Endothelial cell of umbilical vein (primary cell): ENCODE measurements at regions not wholly inside any gene's neighbourhood (a gene's known extent, or its start where the extent isn't known, plus 50 kb on each side); places are given as distances from the start of the nearest gene placed in this dataset.

Source experiments
- BruUV-seq: library from RNA; stranded (reverse); fragments of 400-500 nt; replicated peaks from 2 replicates; lab custom pipeline; 2021; lab: Mats Ljungman, UMichigan
- CTCF ChIA-PET: fragments of 300-600, 350-600 bp; sonication (Branson Sonifier 250); formaldehyde crosslinking; loops from one replicate; lab custom pipeline; 2021; ENCODE audit warnings: antibody characterized with exemption, inconsistent platforms; lab: Charles Lee
- POLR2A ChIA-PET: fragments of 300-600, 350-600 bp; sonication (Branson Sonifier 250); formaldehyde crosslinking; loops from one replicate; lab custom pipeline; 2021; ENCODE audit warnings: antibody characterized with exemption, inconsistent platforms; lab: Charles Lee
- DNase-seq: peaks from one replicate; pipeline ENCODE4 v3.0.0-alpha.2; 2011; ENCODE audit warnings: low read depth, low spot score
- FAIRE-seq: peaks from 2 replicates; lab custom pipeline; 2011; peaks lifted over from hg19 to GRCh38; lab: Jason Lieb, UNC
- H2AFZ ChIP-seq: 2 replicates; pipeline ENCODE4 v1.6.0; 2012; ENCODE audit warnings: low read depth, low read length, control low read depth, inconsistent platforms
- H3K27ac ChIP-seq: 2 replicates; pipeline ENCODE4 v1.5.1; 2011; ENCODE audit warnings: low read depth, mild to moderate bottlenecking, control low read depth, low read length, moderate library complexity; ENCODE audit not compliant: insufficient read depth
- H3K27me3 ChIP-seq, 2 experiments: 2 replicates each; pipeline versions ENCODE4 v1.6.0 to v1.6.1; 2011; ENCODE audit warnings: low read length in 2 of 2, mixed read lengths in 1 of 2; ENCODE audit not compliant: control insufficient read depth in 2 of 2, insufficient read depth in 2 of 2
- H3K36me3 ChIP-seq, 2 experiments: 2 replicates in 1 of 2; 3 replicates in 1 of 2; pipeline ENCODE4 v1.5.1; 2011; ENCODE audit warnings: low read length in 2 of 2, mild to moderate bottlenecking in 1 of 2, moderate library complexity in 1 of 2; ENCODE audit not compliant: control insufficient read depth in 2 of 2, insufficient read depth in 2 of 2; ENCODE audit errors: extremely low read depth in 1 of 2
- H3K4me1 ChIP-seq: 3 replicates; pipeline ENCODE4 v1.5.1; 2011; ENCODE audit warnings: mild to moderate bottlenecking, low read length; ENCODE audit not compliant: control insufficient read depth, insufficient read depth; ENCODE audit errors: extremely low read depth
- H3K4me2 ChIP-seq: 2 replicates; pipeline ENCODE4 v1.6.1; 2011; ENCODE audit warnings: low read length, control low read depth, mixed read lengths; ENCODE audit not compliant: insufficient read depth
- H3K4me3 ChIP-seq, 3 experiments: fragments of 200-600 bp in 1 of 3; sonication (generic), shearing (Covaris generic) in 1 of 3; replicated peaks in 1 of 3; 2 replicates each; pipeline ENCODE4 v1.5.1; 2011 to 2016; ENCODE audit warnings: control low read depth in 3 of 3, low read length in 3 of 3, mild to moderate bottlenecking in 2 of 3, inconsistent platforms in 1 of 3, low read depth in 1 of 3, moderate library complexity in 1 of 3; ENCODE audit not compliant: insufficient read depth in 1 of 3
- H3K79me2 ChIP-seq: 2 replicates; pipeline ENCODE4 v1.6.0; 2012; ENCODE audit warnings: low read length, inconsistent platforms; ENCODE audit not compliant: control insufficient read depth, insufficient read depth
- H3K9ac ChIP-seq: replicated peaks from 2 replicates; pipeline ENCODE3; 2011; ENCODE audit warnings: low read length, control low read depth; ENCODE audit not compliant: insufficient read depth; ENCODE audit errors: extremely low read depth
- H3K9me1 ChIP-seq: replicated peaks from 3 replicates; pipeline ENCODE4 v1.6.0; 2011; ENCODE audit warnings: mild to moderate bottlenecking, low read length; ENCODE audit not compliant: control insufficient read depth, insufficient read depth; ENCODE audit errors: extremely low read depth
- H3K9me3 ChIP-seq: replicated peaks from 2 replicates; pipeline ENCODE4 v1.5.1; 2012; ENCODE audit warnings: low read length, inconsistent platforms; ENCODE audit not compliant: control insufficient read depth, insufficient read depth
- H4K20me1 ChIP-seq: replicated peaks from 2 replicates; pipeline ENCODE3; 2011; ENCODE audit warnings: mild to moderate bottlenecking, low read length; ENCODE audit not compliant: control insufficient read depth, insufficient read depth; ENCODE audit errors: extremely low read depth
- CTCF ChIP-seq, 2 donors: IDR thresholded peaks; 1 replicate in 1 of 2; 2 replicates in 1 of 2; pipeline ENCODE4 v1.5.1; 2011; ENCODE audit warnings: low read length in 2 of 2, mild to moderate bottlenecking in 2 of 2, moderate library complexity in 2 of 2, control low read depth in 1 of 2, inconsistent platforms in 1 of 2, low read depth in 1 of 2; ENCODE audit not compliant: insufficient read depth in 1 of 2; ENCODE audit errors: extremely low read depth in 1 of 2
- EZH2 ChIP-seq: IDR thresholded peaks from 2 replicates; pipeline ENCODE4 v1.6.1; 2012; ENCODE audit warnings: borderline replicate concordance, low read depth, mild to moderate bottlenecking, moderate library complexity, low read length, inconsistent platforms; ENCODE audit not compliant: severe bottlenecking
- FOS ChIP-seq: IDR thresholded peaks from 2 replicates; pipeline ENCODE4 v1.6.1; 2011; ENCODE audit warnings: mild to moderate bottlenecking, low read length, moderate library complexity, borderline replicate concordance; ENCODE audit not compliant: insufficient read depth
- GATA2 ChIP-seq: IDR thresholded peaks from 2 replicates; pipeline ENCODE4 v1.7.0; 2011; ENCODE audit warnings: low read depth, mild to moderate bottlenecking, moderate library complexity, mixed read lengths, low read length; ENCODE audit not compliant: insufficient read length, insufficient read depth
- JUN ChIP-seq: IDR thresholded peaks from 2 replicates; pipeline ENCODE4 v1.6.1; 2011; ENCODE audit warnings: borderline replicate concordance, low read depth; ENCODE audit not compliant: insufficient read length, insufficient read depth
- MAX ChIP-seq: IDR thresholded peaks from 2 replicates; pipeline ENCODE4 v1.6.1; 2011; ENCODE audit not compliant: insufficient read depth, insufficient read length
- MYC ChIP-seq: IDR thresholded peaks from one replicate; pipeline ENCODE4 v1.6.1; 2011; ENCODE audit warnings: mild to moderate bottlenecking, low read depth, low read length
- POLR2A ChIP-seq: IDR thresholded peaks from 2 replicates; pipeline ENCODE4 v1.6.1; 2012; ENCODE audit warnings: low read depth, mild to moderate bottlenecking, control low read depth, low read length
- POLR2AphosphoS5 ChIP-seq: IDR thresholded peaks from 2 replicates; pipeline ENCODE4 v1.6.1; 2012; ENCODE audit warnings: low read depth, mild to moderate bottlenecking, control low read depth, low read length, moderate library complexity; ENCODE audit not compliant: insufficient read depth
- dilution Hi-C: fragments of 300-500 bp; cut with MboI; formaldehyde crosslinking; loops from one replicate; pipeline ENCODE4 v1.15.0; 2019; ENCODE audit warnings: low sequenced_read_pairs; ENCODE audit not compliant: extremely low pct_ligation_motif_present
- intact Hi-C: fragments of 100-400 bp; cut with micrococcal nuclease; formaldehyde crosslinking; loops from one replicate; pipeline ENCODE4 v1.10.0; 2022

- POLR2A ChIA-PET = no interaction called here
- no peak overlapping the region for H3K9ac ChIP-seq
- dilution Hi-C loops (no loop called here), intact Hi-C loops (loop anchor here (1.0 kb wide), 4 partner anchors 44 to 236 kb away; no protein-coding TSS in a partner anchor)
- H3K27me3 ChIP-seq = no peaks in the 10 kb centered on the region
- H4K20me1 ChIP-seq = no peaks in the 10 kb centered on the region
- H2AFZ ChIP-seq = no peak overlapping the region
- TF ChIP-seq MYC = no peak
- TF ChIP-seq EZH2 = no peak
- no peak for TF ChIP-seq POLR2A
- no peak for TF ChIP-seq MAX
- TF ChIP-seq FOS = no peak
- no peak for TF ChIP-seq POLR2AphosphoS5
- TF ChIP-seq JUN = no peak
- no peak for TF ChIP-seq CTCF (IDR thresholded peaks at IDR 0.05; ENCODE audit: extremely low read depth in 1 of 2, insufficient read depth in 1 of 2, low read depth in 1 of 2, low read length in 2 of 2)
- TF ChIP-seq GATA2 = no peak
- DNase-seq = no peak
- no peaks in the 10 kb centered on the region for H3K9me3 ChIP-seq
- CTCF ChIA-PET = interaction anchor here (0.8 to 4.7 kb wide), 19 partner anchors 8 to 278 kb away, joined by 3 to 169 read pairs (median 5); no protein-coding TSS in a partner anchor
- no peak for FAIRE-seq
- no peaks in the 10 kb centered on the region for H3K36me3 ChIP-seq
- H3K4me2 ChIP-seq = no peak overlapping the region
- no peak overlapping the region for H3K4me3 ChIP-seq
- H3K9me1 ChIP-seq = no peaks in the 10 kb centered on the region
- H3K79me2 ChIP-seq = no peaks in the 10 kb centered on the region
- no TSS peak for BruUV-seq
- no peak overlapping the region for H3K27ac ChIP-seq
- H3K4me1 ChIP-seq = no peaks in the 10 kb centered on the region
These were observed 317.8 kb downstream of the BUD13 start for GRCh38 chr11:116454951-116455350.
